NCI-H2107 (cell line): ENCODE measurements at regions not wholly inside any gene's neighbourhood (a gene's known extent, or its start where the extent isn't known, plus 50 kb on each side); places are given as distances from the start of the nearest gene placed in this dataset.
"Not testable (repeated sequence)": the region's sequence is repeated elsewhere in the genome, so short reads cannot be mapped to it uniquely, and the experiment has no call there.

ENCODE experiments used
- DNase-seq: peaks from one replicate; lab custom pipeline; 2025; lab: John Stamatoyannopoulos, UW

DNA sequence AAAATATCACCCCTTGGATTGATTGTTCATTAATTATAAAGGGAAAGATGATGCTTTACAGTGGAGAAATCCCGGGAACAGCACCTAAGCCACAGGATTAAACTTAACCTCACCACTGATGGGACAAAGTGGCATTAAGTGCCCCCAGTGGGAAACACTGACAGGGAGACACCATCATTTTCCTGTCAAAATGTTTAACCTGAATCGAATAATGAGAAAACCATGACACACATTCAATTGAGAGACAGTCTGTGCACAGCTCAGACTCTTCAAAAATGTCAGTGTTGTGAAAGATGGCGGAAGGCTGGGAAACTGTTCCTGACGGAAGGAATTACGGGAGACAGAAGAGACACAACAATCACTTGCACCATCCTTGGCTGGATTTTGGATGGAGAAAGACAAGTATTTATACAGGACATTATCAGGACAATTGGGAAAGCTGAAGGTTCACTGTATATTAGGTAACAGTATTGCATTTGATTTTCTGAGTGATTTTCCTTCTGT is 111.8 kb upstream of the ASB18 start:
- DNase-seq, result no peak

DNA sequence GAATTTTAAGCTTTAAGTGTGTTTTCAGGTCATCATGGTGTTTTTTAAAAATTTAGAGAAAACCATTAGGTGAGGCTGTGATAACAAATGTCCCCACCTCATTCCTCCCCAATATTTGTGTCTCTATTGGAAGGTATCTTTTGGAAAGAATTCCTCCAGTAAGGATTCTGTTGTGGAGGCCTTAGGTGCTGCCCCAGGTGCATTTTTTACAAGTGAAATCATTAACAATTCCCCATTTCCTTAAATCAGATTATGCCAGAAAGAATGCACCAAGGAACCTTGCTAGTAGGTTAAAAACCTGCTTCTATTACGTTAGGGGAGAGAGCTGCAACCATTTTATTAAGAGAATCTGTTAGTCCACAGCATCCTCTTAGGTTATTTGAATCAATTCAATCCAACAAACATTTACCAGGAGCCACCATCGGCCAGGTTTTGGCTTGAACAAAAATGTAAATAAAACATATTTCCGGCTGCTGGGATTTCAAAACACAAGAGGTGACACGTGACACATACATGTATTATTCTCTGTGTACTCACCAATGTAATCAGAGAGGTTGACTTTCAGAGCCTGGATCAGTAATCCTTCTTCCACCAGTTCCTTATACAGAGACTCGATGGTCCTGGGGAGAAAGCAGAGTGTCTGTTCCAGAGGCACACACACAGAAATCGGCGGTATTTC is 112.5 kb upstream of the ASB18 start:
- no peak for DNase-seq

DNA sequence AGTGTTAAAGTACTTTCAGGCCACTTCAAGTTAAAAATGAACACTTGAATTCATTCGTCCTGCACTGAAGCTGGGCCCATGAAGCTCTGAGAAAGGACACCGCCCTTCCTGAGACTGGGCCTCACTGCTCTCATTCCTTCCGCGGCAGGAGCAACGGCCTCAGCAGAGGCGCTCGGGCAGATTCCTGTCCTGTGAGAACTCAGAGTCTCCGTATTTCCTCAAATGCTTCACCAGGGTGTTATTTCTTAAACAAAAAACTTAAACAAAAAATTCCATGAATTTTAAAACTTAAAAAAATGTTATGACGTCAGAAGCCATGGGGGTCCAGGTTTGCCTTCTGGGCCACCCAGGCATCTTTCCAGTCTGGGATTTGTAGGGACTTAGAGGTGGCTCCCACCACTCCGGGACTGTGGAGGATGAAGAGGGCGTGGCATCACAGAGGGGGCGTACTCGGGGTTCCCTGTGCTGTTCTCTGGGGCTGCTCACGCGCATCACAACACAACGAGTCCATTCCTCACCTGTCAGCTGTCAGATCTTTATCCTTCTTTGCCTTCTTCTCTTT is 115.9 kb upstream of the ASB18 start:
- no peak for DNase-seq

GRCh38 chr2:236381253-236381652 is 117.0 kb upstream of the ASB18 start:
- not testable (repeated sequence) for DNase-seq

DNA sequence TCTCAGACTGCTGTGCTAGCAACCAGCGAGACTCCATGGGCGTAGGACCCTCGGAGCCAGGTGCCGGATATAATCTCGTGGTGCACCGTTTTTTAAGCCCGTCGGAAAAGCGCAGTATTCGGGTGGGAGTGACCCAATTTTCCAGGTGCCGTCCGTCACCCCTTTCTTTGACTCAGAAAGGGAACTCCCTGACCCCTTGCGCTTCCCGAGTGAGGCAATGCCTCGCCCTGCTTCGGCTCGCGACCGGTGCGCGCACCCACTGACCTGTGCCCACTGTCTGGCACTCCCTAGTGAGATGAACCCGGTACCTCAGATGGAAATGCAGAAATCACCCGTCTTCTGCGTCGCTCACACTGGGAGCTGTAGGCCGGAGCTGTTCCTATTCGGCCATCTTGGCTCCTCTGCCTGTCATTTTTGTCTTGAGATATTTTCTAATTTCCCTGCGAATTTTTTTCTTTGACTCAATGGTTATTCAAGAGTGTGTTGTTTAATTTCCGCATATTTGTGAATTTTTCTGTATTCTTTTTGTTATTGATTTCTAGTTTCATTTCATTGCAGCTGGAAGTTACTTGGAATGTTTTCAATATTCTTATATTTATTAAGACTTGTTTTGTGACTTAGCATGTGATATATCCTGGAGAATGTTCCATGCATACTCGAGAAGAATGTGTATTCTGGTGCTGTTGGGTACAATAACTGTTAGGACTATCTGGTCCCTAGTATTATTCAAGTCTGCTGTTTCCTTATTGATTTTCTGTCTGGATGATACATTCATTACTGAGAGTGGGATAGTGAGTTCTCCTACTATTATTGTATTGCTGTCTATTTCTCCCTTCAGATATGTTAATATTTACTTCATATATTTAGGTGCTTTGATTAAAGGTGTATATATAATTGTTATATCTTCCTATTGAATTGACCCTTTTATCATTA is 125.3 kb upstream of the ASB18 start:
- not testable (repeated sequence) for DNase-seq

DNA sequence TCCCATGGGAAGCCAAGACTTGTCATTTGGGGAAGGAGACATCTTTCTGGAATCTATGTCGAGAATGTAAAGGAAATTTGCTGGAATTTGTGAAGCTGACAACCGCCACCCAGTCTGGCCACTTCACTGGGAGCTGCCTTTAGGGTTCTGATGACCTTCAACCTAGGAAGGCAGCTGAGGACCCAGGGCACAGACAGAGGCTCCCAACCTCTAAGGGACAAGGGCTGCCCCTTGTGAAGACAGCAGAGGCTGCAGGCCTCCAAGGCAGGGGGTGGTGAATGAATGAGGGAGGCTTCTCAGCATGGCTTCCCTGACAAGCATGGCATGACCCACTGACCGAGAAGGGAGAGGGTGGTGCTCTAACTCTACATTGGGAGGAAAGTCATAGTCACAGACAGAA is 128.9 kb upstream of the ASB18 start:
- DNase-seq, result no peak

GRCh38 chr2:236393581-236393980 is 129.4 kb upstream of the ASB18 start:
- DNase-seq, result no peak

- DNase-seq, result no peak
Observed at GRCh38 chr2:236394571-236394970, 130.4 kb upstream of the ASB18 start.

GRCh38 chr2:236395067-236395466 is 130.9 kb upstream of the ASB18 start:
- DNase-seq, result no peak

GRCh38 chr2:236396818-236397350 is 132.7 kb upstream of the ASB18 start:
- no peak for DNase-seq

DNA sequence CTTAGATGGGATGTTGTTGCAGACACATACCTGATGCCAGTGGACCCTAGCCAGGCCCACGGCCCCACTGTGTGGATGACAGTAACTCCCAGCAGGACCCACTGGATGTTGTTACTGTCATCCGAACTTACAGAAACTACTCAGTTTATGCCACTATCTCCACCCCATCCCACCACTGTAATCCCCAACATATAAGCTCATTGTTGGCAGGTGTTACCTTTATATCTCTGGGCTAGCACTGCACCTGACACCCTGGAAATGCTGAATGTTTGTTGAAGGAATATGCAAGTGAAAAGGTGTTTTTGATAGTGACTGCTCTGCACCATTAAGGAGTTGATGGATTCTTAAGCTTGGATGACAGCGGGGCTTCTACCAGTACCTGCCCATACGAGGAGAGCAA is 133.5 kb upstream of the ASB18 start:
- DNase-seq, result no peak

DNA sequence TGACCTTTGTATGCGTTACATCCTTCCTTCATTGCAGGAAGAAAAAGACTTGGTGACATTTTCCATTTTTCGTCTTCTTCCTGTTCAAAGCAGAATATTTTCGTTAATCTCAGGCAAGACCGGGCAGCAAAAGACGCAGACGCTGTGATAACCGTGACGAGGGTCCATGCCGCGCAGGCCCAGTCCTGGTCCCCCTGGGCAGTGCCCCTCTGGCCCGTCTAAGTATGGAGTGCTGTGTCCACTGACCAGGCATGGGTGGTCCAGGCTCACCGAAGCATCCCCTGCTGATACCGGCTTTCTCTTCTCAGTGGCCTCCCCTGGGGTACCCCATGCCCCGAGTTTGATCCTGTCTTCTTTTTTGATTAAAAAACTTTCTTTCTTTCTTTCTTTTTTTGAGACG is 135.2 kb upstream of the ASB18 start:
- DNase-seq, result no peak

GRCh38 chr2:236400046-236400574 is 135.9 kb upstream of the ASB18 start:
- DNase-seq, result no peak

DNA sequence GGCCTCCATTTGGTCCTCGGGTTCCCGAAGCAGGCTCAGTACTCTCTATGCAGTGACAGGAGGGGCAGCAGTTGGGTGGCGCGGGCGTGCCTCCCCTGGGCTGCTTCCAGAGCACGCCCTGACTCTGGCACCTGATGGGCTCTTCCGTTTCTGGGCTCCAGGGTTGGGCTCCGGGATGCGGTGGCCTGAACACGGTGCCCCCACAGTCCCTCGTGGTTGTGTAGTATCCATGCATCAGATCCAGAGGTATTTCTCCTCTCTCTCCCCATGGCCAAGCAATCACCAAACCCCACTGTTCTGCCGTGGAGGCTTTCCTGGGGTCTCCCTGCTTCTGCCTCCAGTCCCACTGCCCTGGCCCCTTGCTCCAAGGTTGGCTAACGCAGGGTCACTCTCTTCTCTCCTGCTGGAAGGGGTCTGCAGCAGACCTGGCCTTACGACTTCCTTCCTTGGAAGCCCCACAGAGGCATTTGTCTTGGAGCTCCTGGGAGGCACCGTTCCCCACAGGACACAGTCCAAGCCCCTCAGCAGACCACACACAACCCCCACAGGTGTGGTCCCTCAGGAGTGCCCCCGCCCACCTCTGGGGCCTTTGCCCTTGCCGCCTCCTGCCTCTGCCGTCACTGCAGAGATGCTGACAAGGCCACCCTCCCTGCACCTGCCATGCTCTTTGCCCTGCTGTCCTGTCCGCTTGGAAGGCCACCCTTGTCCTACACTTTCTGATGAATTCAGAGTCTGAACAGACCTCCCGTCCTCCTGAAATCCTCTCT is 136.6 kb upstream of the ASB18 start:
- DNase-seq, result no peak

DNA sequence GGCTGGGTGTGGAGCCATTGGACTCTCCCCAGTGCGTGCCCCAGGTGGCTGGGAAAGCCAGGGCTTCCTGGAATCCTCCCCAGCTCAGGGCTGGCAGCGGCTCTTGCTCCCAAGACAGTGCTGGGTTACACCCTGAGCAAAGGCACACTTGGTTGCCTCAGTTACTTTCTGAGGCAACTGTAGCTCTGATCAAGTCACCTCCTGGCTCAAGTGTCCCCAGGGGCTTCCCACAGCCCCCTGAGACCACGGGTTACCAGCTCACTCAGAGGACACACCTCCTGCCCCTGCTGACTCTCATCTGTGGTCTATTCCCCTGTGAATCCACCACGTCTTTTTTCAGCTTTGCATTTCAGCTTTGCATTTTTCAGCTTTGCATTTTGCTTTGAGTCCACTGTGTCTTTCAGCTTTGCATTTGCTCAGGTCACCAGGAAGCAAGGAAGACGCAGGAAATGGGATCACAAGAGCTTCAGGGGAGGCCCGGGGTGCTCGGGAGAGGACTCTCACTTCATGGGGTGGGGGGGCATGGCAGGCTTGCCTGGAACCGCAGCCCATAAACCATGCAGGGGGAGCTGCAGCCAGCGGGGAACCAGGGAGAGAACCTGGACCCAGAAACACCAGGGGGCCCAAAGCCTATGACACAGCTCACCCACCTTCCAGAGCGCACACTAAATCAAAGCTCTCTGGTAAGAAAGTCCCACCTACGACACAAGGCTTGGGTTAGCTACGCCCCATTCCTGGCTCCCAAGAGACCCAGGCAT is 138.0 kb upstream of the ASB18 start:
- DNase-seq, result no peak

DNA sequence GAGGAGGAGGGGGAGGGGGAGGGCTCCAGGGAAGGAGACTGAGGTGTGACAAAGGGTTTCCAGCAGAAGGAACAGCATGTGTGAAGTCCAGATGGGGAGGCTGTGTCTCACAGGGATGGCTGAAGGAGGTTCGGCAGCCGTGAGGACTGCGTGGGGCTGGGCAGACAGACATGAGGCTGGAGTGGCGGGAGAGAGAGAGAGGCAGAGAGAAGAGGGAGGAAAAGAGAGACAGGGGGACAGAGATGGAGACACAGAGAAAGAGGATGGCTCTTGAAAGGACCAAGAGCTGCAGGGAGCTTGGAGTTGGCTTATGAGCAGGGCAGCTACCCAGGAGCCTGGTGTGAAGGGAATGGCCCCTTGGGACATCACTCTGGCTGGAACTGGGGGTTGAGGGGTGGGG is 138.9 kb upstream of the ASB18 start:
- no peak for DNase-seq

GRCh38 chr2:236403811-236404210 is 139.6 kb upstream of the ASB18 start:
- no peak for DNase-seq

DNA sequence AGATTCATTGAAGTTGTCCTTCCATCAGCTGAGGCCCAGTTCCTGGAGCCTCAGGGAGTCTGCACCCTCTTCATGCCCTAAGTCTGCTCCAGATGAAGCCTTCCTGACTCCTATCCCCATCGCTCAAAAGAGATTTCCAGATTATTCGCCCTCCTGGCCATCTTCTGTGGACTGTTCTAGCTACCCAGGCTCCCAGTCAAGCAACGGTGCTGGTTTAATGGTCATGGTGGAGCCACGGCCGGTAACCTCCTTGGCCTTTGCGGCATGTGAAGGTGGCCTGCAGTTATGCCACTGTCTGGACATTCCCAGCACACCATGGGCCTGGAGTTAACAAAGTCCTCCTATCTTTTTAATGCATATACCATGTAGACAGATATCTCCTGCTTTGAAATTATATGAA is 140.1 kb upstream of the ASB18 start:
- no peak for DNase-seq

DNA sequence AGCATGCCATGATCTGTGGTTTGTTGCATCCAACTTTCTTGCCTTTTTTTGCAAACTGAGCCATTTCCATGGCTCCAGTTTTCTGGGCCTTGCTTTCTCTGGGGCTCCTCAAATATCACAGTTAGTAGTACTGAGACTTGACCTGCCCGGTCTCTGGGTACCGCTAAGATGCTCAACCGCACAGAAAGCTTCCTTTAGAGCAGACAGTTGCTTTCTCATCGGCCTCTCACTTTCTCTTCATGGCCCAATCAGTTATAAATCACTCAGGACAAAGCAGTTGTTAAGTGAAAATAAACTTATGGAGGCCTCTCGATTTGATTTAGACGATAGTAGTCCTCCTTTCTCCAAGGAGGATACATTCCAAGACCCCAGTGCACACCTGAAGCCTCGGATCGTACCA is 141.2 kb upstream of the ASB18 start:
- DNase-seq, result no peak

- no peak for DNase-seq
Observed at GRCh38 chr2:236408090-236408489, 143.9 kb upstream of the ASB18 start.

DNA sequence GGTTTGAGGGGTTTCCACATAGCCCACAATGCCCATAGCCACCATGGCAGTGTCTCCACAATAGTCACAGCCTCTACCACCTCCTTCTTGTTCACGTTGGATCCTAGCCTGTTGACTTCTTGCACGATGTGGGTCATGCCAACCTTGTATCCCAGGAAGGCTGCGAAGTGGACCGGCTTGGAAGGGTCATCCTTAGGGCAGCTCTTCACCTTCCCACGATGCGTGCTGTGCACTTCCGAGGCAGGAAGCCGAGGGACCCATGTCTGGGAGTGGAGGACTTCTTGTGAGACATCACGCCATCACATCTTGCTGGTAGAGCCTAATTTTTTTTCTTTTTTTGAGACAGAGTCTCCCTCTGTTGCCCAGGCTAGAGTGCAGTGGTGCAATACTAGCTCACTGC is 144.6 kb upstream of the ASB18 start:
- no peak for DNase-seq
